Activated CD4-positive, alpha-beta T cell treated with anti-CD3 and anti-CD28 coated beads for 36 hours (primary cell): ENCODE measurements at regions not wholly inside any gene's neighbourhood (a gene's known extent, or its start where the extent isn't known, plus 50 kb on each side); places are given as distances from the start of the nearest gene placed in this dataset.

Experiments used
- ATAC-seq: fragments of 200-7000 bp; cut with Tn5 transposase; one replicate; pipeline ENCODE4 v1.10.0; 2021; ENCODE audit warnings: mild to moderate bottlenecking, moderate library complexity
- CTCF ChIA-PET: fragments of 350-600 bp; sonication (Branson Sonifier 250); formaldehyde crosslinking; loops from one replicate; lab custom pipeline; 2021; ENCODE audit warnings: antibody characterized with exemption; lab: Charles Lee
- POLR2A ChIA-PET: fragments of 350-600 bp; sonication (Branson Sonifier 250); formaldehyde crosslinking; loops from one replicate; lab custom pipeline; 2021; ENCODE audit warnings: antibody characterized with exemption, inconsistent platforms; lab: Charles Lee
- DNase-seq: peaks from one replicate; pipeline ENCODE4 v3.0.0-alpha.2; 2020
- H3K27ac Mint-ChIP-seq: one replicate; pipeline ENCODE4 v1.8.0; 2021; ENCODE audit warnings: mixed read lengths
- H3K27me3 Mint-ChIP-seq: one replicate; pipeline ENCODE4 v1.8.0; 2021; ENCODE audit warnings: mixed read lengths
- H3K36me3 Mint-ChIP-seq: one replicate; pipeline ENCODE4 v1.8.0; 2021; ENCODE audit warnings: low read depth, mixed read lengths
- H3K4me1 Mint-ChIP-seq: one replicate; pipeline ENCODE4 v1.8.0; 2021; ENCODE audit warnings: mixed read lengths
- H3K4me3 Mint-ChIP-seq: one replicate; pipeline ENCODE4 v1.8.0; 2021; ENCODE audit warnings: mild to moderate bottlenecking, moderate library complexity, mixed read lengths
- H3K9me3 Mint-ChIP-seq: one replicate; pipeline ENCODE4 v1.8.0; 2021; ENCODE audit warnings: low read depth, mixed read lengths
- intact Hi-C, 2 experiments: fragments of 100-400 bp; cut with DNase I in 1 of 2; cut with micrococcal nuclease in 1 of 2; formaldehyde crosslinking; loops; one replicate each; pipeline versions ENCODE4 v1.14.2 to v1.15.1; 2022 to 2024; cut with DNase I, micrococcal nuclease

GRCh38 chr10:52992567-52992966 is 220.0 kb upstream of the MBL2 start:
- H3K9me3 Mint-ChIP-seq = peaks cover 5% of the 10 kb centered on the region
- intact Hi-C loops = no loop called here
- H3K27ac Mint-ChIP-seq = no peak overlapping the region
- ATAC-seq (no peak), DNase-seq (no peak)
- no peak overlapping the region for H3K4me3 Mint-ChIP-seq
- ChIA-PET CTCF (no interaction called here), POLR2A (no interaction called here)
- no peaks in the 10 kb centered on the region for H3K36me3 Mint-ChIP-seq
- H3K4me1 Mint-ChIP-seq = no peaks in the 10 kb centered on the region
- H3K27me3 Mint-ChIP-seq = no peaks in the 10 kb centered on the region

DNA sequence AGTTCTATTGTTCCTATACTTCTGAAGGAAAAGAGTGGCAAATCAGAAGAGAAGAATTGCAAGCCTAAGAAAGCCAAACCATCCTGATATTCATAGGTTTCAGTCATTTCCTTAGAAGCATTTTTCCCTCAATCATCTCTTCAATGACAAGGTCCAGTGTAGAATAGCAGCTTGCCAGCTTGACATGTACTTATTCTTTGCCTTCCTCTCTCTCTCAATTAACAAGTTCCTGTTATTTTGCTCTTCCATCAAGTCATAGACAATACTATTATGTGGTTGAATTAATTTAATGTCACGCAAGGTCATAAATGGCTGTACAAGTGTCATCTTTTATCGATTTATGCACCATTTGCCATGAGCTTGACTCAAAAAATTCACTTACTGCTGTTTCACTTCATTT is 216.3 kb upstream of the MBL2 start:
- Mint-ChIP-seq H3K27ac (no peak overlapping the region), H3K27me3 (no peaks in the 10 kb centered on the region), H3K4me1 (no peaks in the 10 kb centered on the region), H3K36me3 (no peaks in the 10 kb centered on the region), H3K4me3 (no peak overlapping the region), H3K9me3 (no peaks in the 10 kb centered on the region)
- intact Hi-C loops = no loop called here
- DNase-seq (no peak), ATAC-seq (no peak)
- ChIA-PET POLR2A (no interaction called here), CTCF (no interaction called here)

DNA sequence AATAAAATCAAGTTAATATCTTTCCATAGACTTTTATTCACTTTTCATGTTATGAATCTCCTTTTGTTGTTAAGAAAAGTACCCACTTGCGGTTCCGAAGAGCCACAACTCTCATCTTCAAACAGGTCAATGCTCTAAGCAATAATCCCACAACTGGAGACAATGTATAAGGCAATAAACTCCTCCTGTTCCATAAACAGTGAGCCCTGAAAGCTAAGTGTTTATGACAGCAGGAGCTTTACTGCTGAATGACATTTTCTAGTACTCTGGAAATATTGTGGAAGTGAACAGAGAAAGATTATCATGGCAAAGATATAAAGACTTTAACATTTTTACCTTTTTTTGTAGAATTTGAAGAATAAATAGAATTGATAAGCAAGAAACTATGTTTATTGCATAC is 213.5 kb upstream of the MBL2 start:
- H3K9me3 Mint-ChIP-seq = no peaks in the 10 kb centered on the region

DNA sequence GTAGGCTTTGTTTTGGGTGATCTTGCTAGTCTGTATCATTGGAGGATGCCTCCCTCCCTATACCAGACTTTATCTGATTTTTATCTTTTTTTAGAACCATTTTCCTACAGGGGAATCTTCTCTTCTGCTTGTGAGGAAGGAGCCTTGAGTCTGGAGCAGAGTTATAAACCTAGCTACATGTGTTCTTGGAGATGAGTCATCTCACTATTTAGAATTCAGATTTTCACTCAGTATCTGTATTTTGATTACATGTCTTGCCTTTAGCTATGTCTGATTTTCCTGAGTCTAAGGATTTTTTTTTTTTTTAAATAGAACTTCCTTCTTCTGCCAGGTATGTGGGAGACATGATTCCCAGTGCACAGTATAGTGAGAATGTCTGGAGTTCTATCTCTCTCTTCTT is 211.6 kb upstream of the MBL2 start:
- H3K9me3 Mint-ChIP-seq = peaks cover 2% of the 10 kb centered on the region
- H3K4me3 Mint-ChIP-seq = no peak overlapping the region
- H3K36me3 Mint-ChIP-seq = no peaks in the 10 kb centered on the region
- DNase-seq (no peak), ATAC-seq (no peak)
- H3K4me1 Mint-ChIP-seq = no peaks in the 10 kb centered on the region
- H3K27ac Mint-ChIP-seq = no peak overlapping the region
- no peaks in the 10 kb centered on the region for H3K27me3 Mint-ChIP-seq
- POLR2A ChIA-PET = no interaction called here
- intact Hi-C loops = no loop called here
- CTCF ChIA-PET = no interaction called here

More for the DNA sequence above, 213.5 kb upstream of the MBL2 start:
- Mint-ChIP-seq H3K27me3 (no peaks in the 10 kb centered on the region), H3K27ac (no peak overlapping the region), H3K4me3 (no peak overlapping the region), H3K36me3 (no peaks in the 10 kb centered on the region), H3K4me1 (no peaks in the 10 kb centered on the region)
- ChIA-PET POLR2A (no interaction called here), CTCF (no interaction called here)
- no peak for ATAC-seq
- intact Hi-C loops = no loop called here
- DNase-seq = no peak

DNA sequence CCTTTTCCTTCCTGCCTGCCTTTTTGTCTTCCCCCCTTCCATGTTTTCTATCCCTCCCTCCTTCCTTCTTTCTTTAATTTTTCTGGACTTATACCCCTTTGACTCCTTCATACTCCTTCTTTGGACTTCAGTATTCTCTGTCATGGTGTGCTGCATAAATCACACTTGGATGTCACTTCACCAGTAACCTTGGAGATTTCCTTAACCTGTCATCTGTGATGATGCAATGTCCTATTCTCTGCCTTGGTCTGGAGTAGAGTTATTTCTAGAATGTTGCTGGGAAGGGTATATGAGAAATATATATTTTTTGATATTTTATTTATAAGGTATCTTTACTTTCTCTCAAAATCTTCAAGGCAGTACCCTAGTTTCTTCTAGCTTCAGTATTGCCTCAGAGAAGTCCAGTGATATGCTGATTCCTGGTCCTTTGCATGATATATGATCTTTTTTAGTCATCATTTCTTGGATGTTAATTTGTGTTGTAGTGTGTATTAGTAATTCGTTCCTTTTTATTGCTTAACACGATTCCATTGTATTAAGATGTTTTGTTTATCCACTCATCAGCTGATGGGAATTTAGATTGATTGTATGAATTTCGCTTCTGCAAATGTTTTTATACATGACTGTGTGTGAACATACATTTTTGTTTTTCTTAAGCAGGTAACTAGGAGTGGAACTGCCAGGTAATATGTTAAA is 206.9 kb upstream of the MBL2 start:
- intact Hi-C loops = no loop called here
- H3K4me1 Mint-ChIP-seq = no peaks in the 10 kb centered on the region
- DNase-seq = no peak
- H3K27ac Mint-ChIP-seq = no peak overlapping the region
- H3K27me3 Mint-ChIP-seq = no peaks in the 10 kb centered on the region
- H3K36me3 Mint-ChIP-seq = no peaks in the 10 kb centered on the region
- CTCF ChIA-PET = no interaction called here
- POLR2A ChIA-PET = no interaction called here
- H3K4me3 Mint-ChIP-seq = no peak overlapping the region
- peaks cover 4% of the 10 kb centered on the region for H3K9me3 Mint-ChIP-seq
- no peak for ATAC-seq

- Mint-ChIP-seq H3K4me1 (no peaks in the 10 kb centered on the region), H3K27me3 (no peaks in the 10 kb centered on the region), H3K36me3 (no peaks in the 10 kb centered on the region), H3K27ac (no peak overlapping the region), H3K4me3 (no peak overlapping the region), H3K9me3 (peaks cover 9% of the 10 kb centered on the region)
- DNase-seq = no peak
- intact Hi-C loops = no loop called here
- no peak for ATAC-seq
- CTCF ChIA-PET = no interaction called here
- POLR2A ChIA-PET = no interaction called here
Observed at GRCh38 chr10:52977581-52977980, 205.0 kb upstream of the MBL2 start.

DNA sequence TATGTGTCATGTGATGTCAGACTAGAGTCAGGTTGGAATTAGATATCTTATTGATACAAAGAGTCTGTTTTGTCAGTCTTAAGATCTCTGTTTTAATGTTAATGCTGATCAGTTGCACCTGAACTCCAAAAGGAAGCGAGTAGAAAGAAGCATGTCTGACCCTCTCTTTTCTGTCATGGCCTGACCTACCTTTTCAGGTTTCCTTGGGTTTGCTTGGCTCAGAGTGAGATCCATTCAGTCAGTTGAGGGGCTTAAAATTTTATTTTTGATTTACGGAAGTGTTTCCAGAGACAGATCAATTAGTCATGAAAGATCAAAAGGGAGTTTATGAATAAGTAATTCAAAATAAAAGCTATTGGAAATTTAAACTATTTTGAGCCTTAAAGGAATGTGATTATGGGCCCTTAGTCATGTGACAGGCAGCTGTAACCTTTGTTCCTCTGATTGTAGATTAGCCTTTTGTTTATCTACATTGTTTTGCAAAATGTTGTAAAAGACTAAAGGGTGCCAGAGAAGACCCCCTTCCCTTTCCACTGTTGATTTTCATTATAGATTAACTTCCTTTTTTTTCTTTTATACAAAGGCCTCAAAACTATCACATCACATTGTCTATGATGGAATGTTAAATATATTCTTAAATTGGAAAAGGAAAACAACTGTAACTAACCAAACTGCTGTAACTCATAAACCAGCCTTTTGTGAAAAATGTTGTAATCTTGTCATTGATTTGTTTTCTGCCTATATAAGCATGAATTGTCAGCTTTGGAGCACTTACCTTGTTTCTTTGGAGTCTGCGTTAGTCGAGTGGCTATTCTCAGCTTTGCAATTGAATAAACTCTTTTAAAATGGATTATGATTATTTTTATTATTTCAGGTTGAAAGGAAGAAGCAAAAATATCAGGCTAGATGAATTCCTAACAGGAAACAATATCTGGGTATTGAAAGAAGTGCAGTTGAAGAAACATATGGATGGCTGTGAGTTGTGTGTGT is 195.5 kb upstream of the MBL2 start:
- Mint-ChIP-seq H3K9me3 (no peaks in the 10 kb centered on the region), H3K27ac (no peak overlapping the region), H3K4me3 (no peak overlapping the region), H3K4me1 (no peaks in the 10 kb centered on the region), H3K27me3 (no peaks in the 10 kb centered on the region), H3K36me3 (no peaks in the 10 kb centered on the region)
- ChIA-PET POLR2A (no interaction called here), CTCF (no interaction called here)
- ATAC-seq (no peak), DNase-seq (no peak)
- intact Hi-C loops = no loop called here

GRCh38 chr10:52966904-52967303 is 194.3 kb upstream of the MBL2 start:
- Mint-ChIP-seq H3K9me3 (no peaks in the 10 kb centered on the region), H3K27ac (no peak overlapping the region), H3K27me3 (no peaks in the 10 kb centered on the region), H3K4me3 (no peak overlapping the region), H3K4me1 (no peaks in the 10 kb centered on the region), H3K36me3 (no peaks in the 10 kb centered on the region)
- intact Hi-C loops = no loop called here
- ChIA-PET CTCF (interaction anchor here (0.7 kb wide), 1 partner anchor 171 kb away, joined by 3 read pairs; no protein-coding TSS in a partner anchor), POLR2A (no interaction called here)
- DNase-seq (no peak), ATAC-seq (no peak)

DNA sequence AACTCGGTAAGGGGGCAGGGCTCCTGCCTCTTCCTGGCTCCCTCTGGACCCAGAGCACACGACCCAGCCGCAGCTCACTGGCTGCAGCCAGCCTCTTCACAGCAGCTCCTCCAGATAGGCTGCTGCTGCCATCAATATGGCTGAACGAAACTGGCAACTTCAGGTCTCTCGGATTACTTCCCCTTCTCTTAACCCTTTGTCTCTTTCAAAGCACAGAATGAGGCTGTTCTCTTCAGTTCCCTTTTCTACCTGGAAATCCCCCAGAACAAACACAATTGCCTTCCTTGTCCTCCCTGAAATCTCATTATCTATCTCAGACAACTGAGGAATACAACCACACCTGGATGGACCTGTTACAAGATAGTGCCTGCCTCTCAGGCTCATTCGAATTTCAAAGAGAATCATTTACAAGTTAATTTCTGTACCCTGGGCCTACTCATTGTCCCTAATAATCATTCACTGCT is 193.4 kb upstream of the MBL2 start:
- no peaks in the 10 kb centered on the region for H3K36me3 Mint-ChIP-seq

DNA sequence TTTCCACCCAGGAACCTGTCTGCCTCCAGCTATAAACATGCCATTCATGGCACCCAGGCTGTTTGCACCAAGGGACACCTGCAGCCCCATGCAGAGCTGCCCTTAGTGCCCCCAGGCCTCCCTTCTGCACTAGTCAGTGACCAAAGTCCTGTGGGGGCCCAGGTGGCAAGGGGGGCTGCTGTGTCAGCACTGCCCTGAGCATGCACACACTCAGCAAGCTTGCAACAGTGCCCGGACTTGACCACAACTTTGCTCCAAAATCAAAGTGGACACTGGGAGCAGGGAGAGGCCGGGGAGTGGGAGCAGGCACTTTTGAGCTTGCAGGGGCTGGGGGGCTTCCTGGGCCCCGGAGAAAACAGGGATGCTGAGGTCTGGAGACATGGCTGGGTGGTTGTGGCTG is 192.9 kb upstream of the MBL2 start:
- POLR2A ChIA-PET = no interaction called here
- intact Hi-C loops = no loop called here
- no peak overlapping the region for H3K27ac Mint-ChIP-seq
- H3K27me3 Mint-ChIP-seq = no peaks in the 10 kb centered on the region
- ATAC-seq = no peak
- no peak overlapping the region for H3K4me3 Mint-ChIP-seq
- no peaks in the 10 kb centered on the region for H3K4me1 Mint-ChIP-seq
- DNase-seq = no peak
- H3K36me3 Mint-ChIP-seq = no peaks in the 10 kb centered on the region
- no peaks in the 10 kb centered on the region for H3K9me3 Mint-ChIP-seq
- CTCF ChIA-PET = no interaction called here

More for the DNA sequence above, 193.4 kb upstream of the MBL2 start:
- Mint-ChIP-seq H3K4me3 (no peak overlapping the region), H3K27me3 (no peaks in the 10 kb centered on the region), H3K9me3 (no peaks in the 10 kb centered on the region), H3K4me1 (no peaks in the 10 kb centered on the region), H3K27ac (no peak overlapping the region)
- DNase-seq (no peak), ATAC-seq (no peak)
- intact Hi-C loops = no loop called here
- ChIA-PET CTCF (no interaction called here), POLR2A (no interaction called here)

DNA sequence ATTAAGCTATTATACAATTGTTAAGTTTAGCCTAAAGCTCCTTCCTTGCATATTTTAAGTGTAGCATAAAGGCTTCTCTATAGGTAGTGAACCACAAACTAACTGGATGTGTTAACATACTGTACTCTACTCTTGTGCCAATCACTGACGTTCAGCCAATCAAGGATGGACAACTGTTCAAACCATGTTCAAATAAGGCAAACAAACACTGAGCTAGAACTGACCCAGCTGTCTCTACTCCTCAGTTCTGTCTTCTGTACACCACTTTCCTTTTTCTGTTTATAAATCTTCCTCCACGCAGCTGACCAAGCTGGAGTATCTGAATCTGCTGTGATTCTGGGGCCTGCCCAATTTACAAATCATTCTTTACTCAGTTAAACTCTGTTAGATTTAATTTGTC is 188.7 kb upstream of the MBL2 start:
- ChIA-PET POLR2A (no interaction called here), CTCF (interaction anchor here (1.3 to 1.5 kb wide), 2 partner anchors 10 to 13 kb away, joined by 3 read pairs; no protein-coding TSS in a partner anchor)
- no peak for DNase-seq
- Mint-ChIP-seq H3K27ac (no peak overlapping the region), H3K4me1 (no peaks in the 10 kb centered on the region), H3K4me3 (no peak overlapping the region), H3K27me3 (no peaks in the 10 kb centered on the region), H3K36me3 (no peaks in the 10 kb centered on the region), H3K9me3 (no peaks in the 10 kb centered on the region)
- intact Hi-C loops = no loop called here
- no peak for ATAC-seq

DNA sequence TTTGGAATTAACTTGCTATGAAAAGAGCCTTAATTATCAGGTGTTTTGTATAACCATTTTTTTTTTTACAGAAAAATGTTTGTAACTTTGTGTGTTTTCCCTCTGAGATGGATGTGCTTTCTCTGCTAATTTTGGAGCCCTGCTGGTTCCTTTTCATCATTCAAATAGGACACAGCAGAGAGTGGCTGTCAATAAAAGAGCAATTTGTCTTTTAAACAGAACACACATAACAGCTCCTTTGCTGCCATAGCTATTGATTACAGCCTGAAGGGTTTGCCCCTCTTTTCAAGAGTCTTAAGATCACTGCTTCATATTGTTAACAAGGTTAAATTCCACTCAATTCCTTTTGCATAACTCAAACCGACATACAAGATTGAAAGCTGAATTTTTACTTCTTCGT is 187.2 kb upstream of the MBL2 start:
- intact Hi-C loops = no loop called here
- H3K4me3 Mint-ChIP-seq = no peak overlapping the region
- no peak for ATAC-seq
- POLR2A ChIA-PET = no interaction called here
- no peaks in the 10 kb centered on the region for H3K27me3 Mint-ChIP-seq
- H3K4me1 Mint-ChIP-seq = no peaks in the 10 kb centered on the region
- no peak for DNase-seq
- no peak overlapping the region for H3K27ac Mint-ChIP-seq
- peaks cover 2% of the 10 kb centered on the region for H3K9me3 Mint-ChIP-seq
- no peaks in the 10 kb centered on the region for H3K36me3 Mint-ChIP-seq
- CTCF ChIA-PET = no interaction called here
